GM18870 (cell line): ENCODE measurements at regions not wholly inside any gene's neighbourhood (a gene's known extent, or its start where the extent isn't known, plus 50 kb on each side); places are given as distances from the start of the nearest gene placed in this dataset.

Source experiments
- ATAC-seq: cut with Tn5 transposase; IDR thresholded peaks from one replicate; pipeline ENCODE4 v1.9.1; 2021; ENCODE audit warnings: moderate library complexity; ENCODE audit not compliant: unreplicated experiment

DNA sequence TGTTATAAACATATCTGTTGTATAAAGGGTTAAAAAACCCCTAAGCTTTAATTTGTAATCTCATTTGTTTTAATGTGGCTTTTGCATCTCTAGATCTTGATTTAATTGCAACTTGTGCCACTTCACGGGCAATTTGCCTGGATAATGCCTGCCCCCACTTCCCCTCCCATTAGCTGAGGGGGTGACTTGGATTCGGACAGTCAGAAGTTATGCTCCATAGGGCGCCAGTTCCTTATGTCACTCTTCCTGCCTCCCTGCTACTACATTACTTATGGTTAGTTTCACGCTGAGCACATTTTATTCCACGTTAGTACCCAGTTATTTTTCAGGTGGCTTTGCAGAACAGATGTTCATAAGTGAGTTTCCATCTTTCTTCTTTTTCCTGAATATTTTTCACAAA is 1015.2 kb upstream of the PHF14 start:
- ATAC-seq: no peak

GRCh38 chr7:9960460-9960859 is 1013.2 kb upstream of the PHF14 start:
- ATAC-seq: no peak

DNA sequence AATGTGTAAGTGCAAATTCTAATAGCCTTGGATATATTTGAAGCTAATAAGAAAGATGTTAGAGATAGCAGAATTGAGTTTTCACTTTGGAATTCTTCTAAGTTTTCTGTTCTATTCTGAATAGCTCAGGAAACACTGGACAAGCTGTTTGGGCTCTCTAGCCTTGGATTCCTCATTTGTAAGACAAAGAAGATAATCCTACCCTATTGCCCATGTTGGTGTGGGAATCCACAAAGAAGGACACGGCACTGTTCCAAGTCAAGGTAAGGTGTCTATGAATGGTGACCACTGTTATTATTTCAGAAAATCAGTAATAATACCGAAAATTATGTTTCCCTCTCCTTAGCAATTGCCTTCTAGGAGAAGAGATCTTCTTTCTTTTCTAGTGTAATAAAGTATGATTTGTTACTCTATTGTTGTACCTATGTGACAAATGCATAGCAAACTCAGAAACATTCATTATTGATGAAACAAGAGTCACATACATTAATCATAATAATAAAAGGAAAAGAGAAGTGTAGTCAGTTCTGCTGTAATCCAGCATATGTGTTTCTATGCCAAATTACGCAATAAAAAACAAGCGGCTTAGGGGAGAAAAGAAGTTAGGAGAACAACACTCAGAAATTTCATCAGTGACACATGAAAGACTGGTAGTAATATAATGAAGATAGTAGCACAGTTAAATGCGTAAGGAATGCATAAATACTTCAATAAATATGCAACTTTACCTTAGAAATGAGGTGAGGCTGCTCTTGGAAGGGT is 1012.3 kb upstream of the PHF14 start:
- ATAC-seq: no peak

DNA sequence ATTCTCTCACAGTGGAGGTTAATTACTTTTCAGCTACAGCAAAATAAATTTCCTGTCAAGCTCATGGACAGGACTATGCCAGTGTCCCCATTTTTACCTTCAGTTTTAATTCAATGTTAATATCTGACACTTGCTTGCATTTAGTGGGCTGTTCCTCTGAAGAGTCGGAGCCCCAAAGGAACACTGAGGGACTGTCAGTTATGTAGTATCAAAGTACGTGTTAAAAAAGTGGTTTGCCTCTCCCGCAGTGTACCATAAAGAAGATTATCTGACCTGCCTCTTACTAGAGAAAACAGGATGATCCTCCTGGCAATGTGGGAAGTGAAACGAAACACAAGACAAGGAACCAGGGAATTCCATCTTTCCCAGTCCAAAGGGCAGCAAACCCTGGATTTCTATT is 1010.9 kb upstream of the PHF14 start:
- no peak for ATAC-seq

DNA sequence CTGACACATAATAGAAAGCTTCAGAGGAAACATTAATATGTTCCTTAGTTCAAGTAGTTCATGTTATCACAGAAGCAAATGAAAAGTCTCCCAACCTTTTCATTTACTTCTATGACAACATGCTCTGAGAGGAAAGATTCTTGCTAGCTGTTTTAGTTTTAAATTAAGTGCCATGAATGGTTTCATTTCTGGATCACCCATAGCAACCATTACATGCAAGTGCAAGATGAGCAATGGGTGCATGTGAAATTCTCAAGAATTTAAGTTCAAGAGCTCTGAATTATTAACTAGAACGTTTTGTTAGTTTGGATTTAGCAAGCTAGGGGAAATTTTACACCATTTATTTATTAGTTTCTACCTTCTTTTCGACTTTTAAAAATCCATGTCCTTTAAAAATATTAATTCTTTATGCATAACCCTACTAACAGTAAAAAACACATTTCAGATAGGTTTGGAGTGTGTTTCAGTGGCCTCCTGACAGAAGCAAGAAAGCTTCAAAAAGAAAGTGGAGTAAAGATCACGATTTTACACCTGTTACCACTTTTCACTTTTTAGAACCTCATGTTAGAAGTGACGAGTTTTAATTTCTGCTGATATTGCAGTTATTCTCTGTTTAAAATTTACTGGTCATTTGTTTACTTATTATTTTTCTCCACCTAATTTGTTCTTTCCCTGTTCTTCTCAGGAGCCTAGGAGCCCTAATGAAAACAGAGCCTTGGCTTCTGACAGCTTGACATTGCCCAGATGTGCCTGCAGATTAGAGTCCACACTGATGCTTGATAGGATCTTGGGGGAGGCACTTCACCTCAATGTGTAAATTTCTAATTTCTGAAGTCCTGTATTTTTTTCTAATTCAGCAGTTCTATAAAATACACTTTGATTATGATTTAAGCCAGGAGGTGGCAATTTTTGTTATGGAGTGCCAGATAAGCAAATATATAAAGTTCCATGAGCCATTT is 995.3 kb upstream of the PHF14 start:
- no peak for ATAC-seq

- ATAC-seq: no peak
Observed at GRCh38 chr7:9981742-9982349, 991.8 kb upstream of the PHF14 start.

GRCh38 chr7:9983048-9983447 is 990.6 kb upstream of the PHF14 start:
- no peak for ATAC-seq

- no peak for ATAC-seq
Observed at GRCh38 chr7:10015687-10016086, 958.0 kb upstream of the PHF14 start.

- no peak for ATAC-seq
Observed at GRCh38 chr7:10022480-10022879, 951.2 kb upstream of the PHF14 start.

GRCh38 chr7:10022957-10023356 is 950.7 kb upstream of the PHF14 start:
- no peak for ATAC-seq

GRCh38 chr7:10034843-10035556 is 938.7 kb upstream of the PHF14 start:
- no peak for ATAC-seq

GRCh38 chr7:10036693-10037092 is 937.0 kb upstream of the PHF14 start:
- no peak for ATAC-seq

- ATAC-seq: no peak
Observed at GRCh38 chr7:10038351-10038750, 935.3 kb upstream of the PHF14 start.

DNA sequence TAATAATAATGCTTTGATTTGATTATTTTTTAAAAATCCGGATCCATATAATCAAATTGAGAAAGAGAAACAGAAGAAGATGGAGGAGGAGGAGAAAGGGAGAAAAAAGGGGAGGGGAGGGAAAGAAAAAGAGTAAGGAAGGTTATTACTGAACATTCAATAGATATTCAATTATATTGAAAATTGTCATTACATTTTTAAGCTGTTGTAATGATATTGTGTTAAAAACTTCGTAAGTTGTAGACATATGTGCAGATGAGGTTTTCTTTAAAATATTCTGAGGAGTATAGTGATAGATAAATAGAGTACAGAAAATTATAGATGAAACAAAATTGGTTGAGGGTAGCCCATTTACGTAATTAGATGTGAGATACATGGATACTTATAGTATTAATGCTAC is 933.0 kb upstream of the PHF14 start:
- ATAC-seq: no peak

GRCh38 chr7:10070899-10071298 is 902.8 kb upstream of the PHF14 start:
- ATAC-seq: no peak

DNA sequence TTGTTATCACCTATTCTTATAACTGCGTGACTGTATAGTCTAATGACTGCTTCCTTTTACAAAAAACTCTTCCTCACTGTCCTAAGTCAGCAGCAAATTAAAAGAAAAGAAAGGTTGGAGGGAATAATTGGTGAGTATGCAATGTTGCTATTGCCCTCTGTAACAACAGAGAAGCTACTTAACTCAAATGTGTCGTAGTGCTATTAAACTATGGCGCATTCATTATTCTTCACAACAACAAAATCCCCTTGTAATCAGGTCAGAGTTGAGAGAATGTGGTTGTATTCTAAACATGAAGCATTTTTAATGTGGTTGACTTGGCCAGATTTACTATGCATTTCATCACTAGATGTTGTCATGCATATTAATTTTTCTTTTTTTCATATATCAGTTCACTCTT is 897.8 kb upstream of the PHF14 start:
- no peak for ATAC-seq

- no peak for ATAC-seq
Observed at GRCh38 chr7:10076660-10077300, 896.9 kb upstream of the PHF14 start.

- ATAC-seq: no peak
Observed at GRCh38 chr7:10079572-10079971, 894.1 kb upstream of the PHF14 start.

- no peak for ATAC-seq
Observed at GRCh38 chr7:10082896-10083295, 890.8 kb upstream of the PHF14 start.

DNA sequence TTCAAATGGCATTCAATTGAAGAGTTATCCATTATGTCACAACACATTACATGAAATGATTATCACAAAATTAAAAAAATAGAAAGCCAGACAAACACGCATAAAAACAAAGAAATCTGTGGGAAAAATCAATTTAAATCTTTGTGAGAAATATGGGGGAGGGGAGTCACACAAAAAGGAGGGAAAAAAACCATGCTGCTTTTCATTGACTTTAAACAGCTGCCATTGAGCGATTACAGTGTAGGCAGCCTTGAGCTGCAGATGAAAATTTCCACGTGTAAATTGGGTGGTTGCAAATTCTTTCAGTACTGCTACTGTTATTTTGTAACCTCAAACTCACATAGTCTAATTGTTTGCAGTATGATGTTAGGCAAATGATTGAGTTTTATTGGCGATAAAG is 889.9 kb upstream of the PHF14 start:
- ATAC-seq: no peak

DNA sequence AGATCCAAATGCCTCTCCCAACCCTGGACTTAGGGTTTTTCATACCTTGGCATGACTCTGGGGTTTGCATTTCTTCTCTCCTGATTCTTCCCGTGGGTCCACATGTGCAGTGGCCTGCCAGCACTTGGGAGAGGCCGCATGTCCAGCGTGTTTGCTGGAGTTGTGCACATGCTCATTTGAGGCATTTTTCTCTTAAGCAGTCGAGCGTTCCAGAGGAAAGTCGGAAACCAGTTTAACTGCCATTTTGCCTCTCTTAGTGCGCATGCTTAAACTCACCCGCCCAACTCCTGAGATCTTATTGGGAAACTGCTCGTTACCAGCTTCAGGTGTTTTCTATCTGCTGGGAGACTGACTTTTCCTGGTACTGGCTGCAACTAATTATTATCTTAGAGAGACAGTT is 888.4 kb upstream of the PHF14 start:
- ATAC-seq: no peak
